Fibroblast of pulmonary artery (primary cell): ENCODE measurements at regions not wholly inside any gene's neighbourhood (a gene's known extent, or its start where the extent isn't known, plus 50 kb on each side); places are given as distances from the start of the nearest gene placed in this dataset.
"Not testable (repeated sequence)": the region's sequence is repeated elsewhere in the genome, so short reads cannot be mapped to it uniquely, and the experiment has no call there.

Source experiments
- DNase-seq: peaks from one replicate; pipeline ENCODE4 v3.0.0-alpha.2; 2010; ENCODE audit warnings: low read depth
- H3K4me3 ChIP-seq: replicated peaks from 2 replicates; pipeline ENCODE4 v1.5.1; 2011; ENCODE audit warnings: low read depth, mild to moderate bottlenecking, control low read depth, low read length, moderate library complexity
- TF ChIP-seq, protein P1 (sequence below): IDR thresholded peaks from 2 replicates; pipeline ENCODE4 v1.5.1; 2011; ENCODE audit warnings: mild to moderate bottlenecking, control low read depth, low read length, inconsistent platforms; ENCODE audit errors: missing control alignments

DNA sequence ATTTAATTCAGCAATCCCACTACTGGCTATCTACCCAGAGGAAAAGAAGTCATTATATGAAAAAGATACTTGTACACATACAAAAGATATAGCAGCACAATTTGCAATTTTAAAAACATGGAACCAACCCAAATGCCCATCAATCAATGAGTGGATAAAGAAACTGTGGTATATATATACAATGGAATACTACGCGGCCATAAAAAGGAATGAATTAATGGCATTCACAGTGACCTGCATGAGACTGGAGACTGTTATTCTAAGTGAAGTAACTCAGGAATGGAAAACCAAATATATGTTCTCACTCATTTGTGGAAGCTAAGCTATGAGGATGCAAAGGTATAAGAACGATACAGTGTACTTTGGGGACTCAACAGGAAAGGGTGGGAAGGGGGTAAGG lies 102.8 kb upstream of the KCNMA1 start:
- DNase-seq, H3K4me3 ChIP-seq: not testable (repeated sequence)

DNA sequence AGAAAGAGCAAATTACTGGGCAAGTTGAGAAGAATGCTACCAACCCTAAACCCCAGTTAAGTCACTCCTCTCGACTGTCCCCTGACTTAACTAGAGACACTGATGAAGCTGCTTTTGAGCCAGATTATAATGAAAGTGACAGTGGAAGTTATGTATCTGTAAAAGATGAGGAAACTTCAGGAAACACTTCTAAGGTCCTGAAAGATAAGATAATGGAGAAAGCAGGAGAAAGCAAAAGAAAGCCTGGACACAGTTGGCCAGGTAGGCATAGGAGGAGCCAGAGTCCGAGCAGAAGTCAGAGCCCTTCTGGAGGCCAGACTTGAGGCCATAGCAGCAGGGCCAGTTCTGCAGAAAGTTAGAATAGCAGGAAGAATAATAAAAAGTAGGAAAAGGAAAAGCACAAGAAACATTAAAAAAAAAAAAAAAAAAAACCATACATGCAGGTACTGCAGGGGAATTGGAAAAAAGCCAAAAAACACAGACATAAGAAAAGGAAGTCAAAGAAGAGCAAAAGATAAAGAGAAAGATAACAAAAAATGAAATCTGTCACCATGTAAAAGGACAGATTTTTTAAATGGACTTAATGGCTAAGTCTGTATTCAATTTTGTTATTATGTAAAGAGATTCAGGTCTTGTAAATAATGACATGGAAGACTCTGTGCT lies 101.0 kb upstream of the KCNMA1 start:
- no peak overlapping the region for H3K4me3 ChIP-seq
- TF ChIP-seq, protein P1, sequence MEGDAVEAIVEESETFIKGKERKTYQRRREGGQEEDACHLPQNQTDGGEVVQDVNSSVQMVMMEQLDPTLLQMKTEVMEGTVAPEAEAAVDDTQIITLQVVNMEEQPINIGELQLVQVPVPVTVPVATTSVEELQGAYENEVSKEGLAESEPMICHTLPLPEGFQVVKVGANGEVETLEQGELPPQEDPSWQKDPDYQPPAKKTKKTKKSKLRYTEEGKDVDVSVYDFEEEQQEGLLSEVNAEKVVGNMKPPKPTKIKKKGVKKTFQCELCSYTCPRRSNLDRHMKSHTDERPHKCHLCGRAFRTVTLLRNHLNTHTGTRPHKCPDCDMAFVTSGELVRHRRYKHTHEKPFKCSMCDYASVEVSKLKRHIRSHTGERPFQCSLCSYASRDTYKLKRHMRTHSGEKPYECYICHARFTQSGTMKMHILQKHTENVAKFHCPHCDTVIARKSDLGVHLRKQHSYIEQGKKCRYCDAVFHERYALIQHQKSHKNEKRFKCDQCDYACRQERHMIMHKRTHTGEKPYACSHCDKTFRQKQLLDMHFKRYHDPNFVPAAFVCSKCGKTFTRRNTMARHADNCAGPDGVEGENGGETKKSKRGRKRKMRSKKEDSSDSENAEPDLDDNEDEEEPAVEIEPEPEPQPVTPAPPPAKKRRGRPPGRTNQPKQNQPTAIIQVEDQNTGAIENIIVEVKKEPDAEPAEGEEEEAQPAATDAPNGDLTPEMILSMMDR, result no peak
- DNase-seq, result no peak

DNA sequence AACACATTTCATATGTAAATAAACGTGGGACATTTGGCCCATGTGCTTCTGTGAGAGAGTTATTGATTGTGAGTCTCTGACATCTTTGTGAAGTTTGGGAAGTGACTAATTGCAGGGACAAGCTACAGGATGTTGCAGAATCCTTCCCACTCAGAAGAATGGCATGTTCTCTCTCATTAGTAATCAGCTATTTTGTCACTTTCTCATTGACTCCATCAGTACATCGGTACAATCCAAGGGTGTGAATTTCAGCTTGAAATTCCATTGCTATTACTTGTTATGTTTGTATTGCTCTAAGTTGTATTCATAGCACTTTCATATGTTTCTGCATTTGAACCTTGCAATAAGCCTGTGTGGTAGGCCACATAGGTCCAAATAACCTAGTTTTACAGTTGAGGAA lies 100.0 kb upstream of the KCNMA1 start:
- DNase-seq, result peak; percentile 86
- TF ChIP-seq, protein P1, result no peak
- no peak overlapping the region for H3K4me3 ChIP-seq

DNA sequence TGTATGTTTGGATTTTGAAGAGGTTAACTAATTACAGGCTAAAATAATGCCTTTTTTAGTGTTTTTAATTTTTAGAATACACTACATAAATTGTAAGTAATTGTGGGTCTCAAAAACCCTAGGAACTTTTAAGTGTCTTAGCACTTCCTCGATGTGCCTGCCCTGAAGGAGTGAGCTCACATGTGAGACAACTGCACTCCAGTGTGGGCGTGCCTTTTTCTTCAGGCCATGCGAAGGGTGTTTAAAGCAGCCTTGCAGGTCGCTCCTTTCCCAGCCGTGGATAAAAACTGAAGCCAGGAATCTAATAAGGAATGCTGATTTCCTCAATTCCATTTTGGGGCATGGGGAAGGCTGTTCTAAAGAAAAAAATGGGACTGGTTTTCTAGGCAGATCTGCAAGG lies 97.5 kb upstream of the KCNMA1 start:
- H3K4me3 ChIP-seq, DNase-seq: not testable (repeated sequence)

DNA sequence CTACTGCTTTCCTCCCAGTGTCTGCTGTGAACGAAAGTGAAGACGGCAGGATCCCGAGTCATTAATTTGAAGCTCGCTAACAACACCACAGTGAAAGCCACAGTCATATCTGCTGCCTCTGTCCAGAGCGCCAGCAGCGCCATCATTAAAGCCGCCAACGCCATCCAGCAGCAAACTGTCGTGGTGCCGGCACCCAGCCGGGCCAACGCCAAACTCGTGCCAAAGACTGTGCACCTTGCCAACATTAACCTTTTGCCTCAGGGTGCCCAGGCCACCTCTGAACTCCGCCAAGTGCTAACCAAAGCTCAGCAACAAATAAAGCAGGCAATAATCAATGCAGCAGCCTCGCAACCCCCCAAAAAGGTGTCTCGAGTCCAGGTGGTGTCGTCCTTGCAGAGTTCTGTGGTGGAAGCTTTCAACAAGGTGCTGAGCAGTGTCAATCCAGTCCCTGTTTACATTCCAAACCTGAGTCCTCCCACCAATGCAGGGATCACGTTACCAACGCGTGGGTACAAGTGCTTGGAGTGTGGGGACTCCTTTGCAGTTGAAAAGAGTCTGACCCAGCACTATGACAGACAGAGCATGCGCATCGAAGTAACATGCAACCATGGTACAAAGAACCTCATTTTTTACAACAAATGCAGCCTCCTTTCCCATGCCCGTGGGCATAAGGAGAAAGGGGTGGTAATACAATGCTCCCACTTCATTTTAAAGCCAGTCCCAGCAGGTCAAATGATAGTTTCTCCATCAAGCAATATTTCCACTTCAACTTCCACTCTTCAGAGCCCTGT lies 94.8 kb upstream of the KCNMA1 start:
- no peak for DNase-seq
- H3K4me3 ChIP-seq, result no peak overlapping the region
- TF ChIP-seq, protein P1, result no peak

DNA sequence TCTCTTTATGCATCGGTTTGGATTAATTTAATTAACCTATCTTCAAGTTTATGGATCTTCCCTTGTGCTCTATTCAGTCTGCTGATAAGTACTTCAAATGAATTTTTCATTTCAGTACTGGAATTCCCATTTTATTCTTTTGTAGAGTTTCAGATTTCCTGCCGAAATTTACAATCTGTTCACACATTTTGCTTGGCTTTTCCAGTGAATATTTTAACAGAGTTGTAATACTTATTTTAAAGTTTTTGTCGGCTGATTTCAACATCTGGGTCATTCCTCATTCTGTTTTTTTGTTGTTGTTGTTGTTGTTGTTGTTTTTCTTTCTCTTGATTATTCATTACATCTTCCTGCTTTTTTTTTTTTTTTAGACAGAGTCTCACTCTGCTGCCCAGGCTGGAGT lies 89.9 kb upstream of the KCNMA1 start:
- TF ChIP-seq, protein P1, result no peak
- DNase-seq, result no peak
- no peak overlapping the region for H3K4me3 ChIP-seq

DNA sequence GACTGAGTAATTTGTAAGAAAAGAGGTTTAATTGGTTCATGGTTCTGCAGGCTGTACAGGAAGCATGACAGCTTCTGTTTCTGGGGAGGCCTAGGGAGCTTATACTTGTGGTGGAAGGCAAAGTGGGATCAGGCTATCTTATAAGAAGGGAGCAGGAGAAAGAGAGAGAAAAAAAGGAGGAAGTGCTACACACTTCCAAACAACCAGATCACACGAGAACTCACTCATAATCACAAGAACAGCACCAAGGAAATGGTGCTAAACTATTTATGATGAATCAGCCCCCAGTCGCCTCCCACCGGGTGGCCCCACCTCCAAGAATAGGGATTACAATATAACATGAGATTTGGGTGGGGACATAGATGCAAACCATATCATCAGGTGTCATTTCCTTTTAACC lies 89.1 kb upstream of the KCNMA1 start:
- DNase-seq, result no peak
- TF ChIP-seq, protein P1, result no peak
- no peak overlapping the region for H3K4me3 ChIP-seq

DNA sequence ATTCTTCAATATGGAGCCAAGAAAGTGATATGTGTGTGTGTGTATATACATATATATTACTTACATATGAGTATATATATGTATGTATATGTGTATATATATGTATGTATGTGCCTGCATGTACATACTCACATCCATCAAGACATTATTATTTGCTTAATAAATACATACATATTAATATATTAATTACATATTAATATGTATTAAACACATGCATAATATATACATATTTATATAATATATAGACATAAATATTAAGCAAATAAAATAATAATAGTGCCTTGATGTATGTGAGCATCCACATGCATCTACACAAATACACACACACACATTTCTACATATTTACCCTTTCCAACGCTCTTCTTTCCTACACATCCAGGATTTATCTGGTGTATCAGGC lies 88.7 kb upstream of the KCNMA1 start:
- DNase-seq, result no peak
- TF ChIP-seq, protein P1, result no peak
- H3K4me3 ChIP-seq, result no peak overlapping the region
